HepG2 (cell line): ENCODE measurements at regions not wholly inside any gene's neighbourhood (a gene's known extent, or its start where the extent isn't known, plus 50 kb on each side); places are given as distances from the start of the nearest gene placed in this dataset.

Experiments used
- ATAC-seq: fragments of 200-7000 bp; cut with Tn5 transposase; 3 replicates; pipeline ENCODE4 v1.9.1; 2020; ENCODE audit warnings: mild to moderate bottlenecking, moderate library complexity
- BruUV-seq: library from RNA; stranded (reverse); fragments of 400-500 nt; replicated peaks from 2 replicates; lab custom pipeline; 2021; lab: Mats Ljungman, UMichigan
- CTCF ChIA-PET: fragments of 300-600 bp; formaldehyde crosslinking; extraction: SDS; loops from one replicate; lab custom pipeline; 2021; ENCODE audit warnings: low total read pairs, inconsistent platforms, low intra/inter-chr PET ratio; lab: Yijun Ruan, JAX
- POLR2A ChIA-PET: fragments of 350-600 bp; sonication (Branson Sonifier 250); formaldehyde crosslinking; loops from one replicate; lab custom pipeline; 2020; ENCODE audit warnings: antibody characterized with exemption, inconsistent platforms; lab: Yijun Ruan, JAX
- DNase-seq: peaks from one replicate; pipeline ENCODE4 v3.0.0-alpha.2; 2015; ENCODE audit warnings: low spot score
- FAIRE-seq: peaks from 3 replicates; lab custom pipeline; 2011; peaks lifted over from hg19 to GRCh38; lab: Jason Lieb, UNC
- H2AFZ ChIP-seq: one replicate; pipeline ENCODE4 v1.6.1; 2011; ENCODE audit warnings: low read length, inconsistent platforms
- H3K27ac ChIP-seq: fragments of 300-600 bp; 3 replicates; pipeline ENCODE4 v1.8.0; 2011; ENCODE audit warnings: mixed run types, mild to moderate bottlenecking, mixed read lengths, low read length, inconsistent platforms; ENCODE audit not compliant: insufficient read depth; ENCODE audit errors: extremely low read length
- H3K27me3 ChIP-seq, 2 experiments: fragments of 200-600 bp in 1 of 2; 2 replicates in 1 of 2; 3 replicates in 1 of 2; pipeline versions ENCODE4 v1.6.0 to v1.8.0; 2011; ENCODE audit warnings: low read length in 2 of 2, mild to moderate bottlenecking in 2 of 2, moderate library complexity in 2 of 2, inconsistent platforms in 1 of 2; ENCODE audit not compliant: insufficient read depth in 2 of 2, control insufficient read depth in 1 of 2
- H3K36me3 ChIP-seq, 2 experiments: fragments of 200-600 bp in 1 of 2; replicated peaks in 1 of 2; 2 replicates in 1 of 2; 3 replicates in 1 of 2; pipeline versions ENCODE4 v1.5.1 to v1.8.0; 2011; ENCODE audit warnings: low read length in 2 of 2, inconsistent platforms in 1 of 2; ENCODE audit not compliant: insufficient read depth in 2 of 2, control insufficient read depth in 1 of 2
- H3K4me1 ChIP-seq: 2 replicates; pipeline ENCODE4 v1.5.1; 2012; ENCODE audit warnings: low read length, inconsistent platforms; ENCODE audit not compliant: insufficient read depth
- H3K4me2 ChIP-seq: 2 replicates; pipeline ENCODE4 v1.6.0; 2011; ENCODE audit warnings: low read depth, low read length, inconsistent platforms
- H3K4me3 ChIP-seq, 3 experiments: fragments of 200-600 bp in 1 of 3; sonication (generic), shearing (Covaris generic) in 1 of 3; replicated peaks in 1 of 3; 2 replicates each; pipeline ENCODE4 v1.5.1; 2011 to 2016; ENCODE audit warnings: low read length in 3 of 3, inconsistent platforms in 2 of 3, low read depth in 2 of 3, mild to moderate bottlenecking in 2 of 3, control low read depth in 1 of 3, mixed read lengths in 1 of 3; ENCODE audit not compliant: insufficient read depth in 1 of 3
- H3K79me2 ChIP-seq: one replicate; pipeline ENCODE4 v1.6.1; 2011; ENCODE audit warnings: low read length, inconsistent platforms; ENCODE audit not compliant: insufficient read depth
- H3K9ac ChIP-seq: 2 replicates; pipeline ENCODE4 v1.6.0; 2011; ENCODE audit warnings: mild to moderate bottlenecking, low read depth, low read length, inconsistent platforms; ENCODE audit not compliant: insufficient read depth
- H3K9me3 ChIP-seq: 2 replicates; pipeline ENCODE4 v1.5.1; 2012; ENCODE audit warnings: mild to moderate bottlenecking, low read length
- H4K20me1 ChIP-seq: 2 replicates; pipeline ENCODE4 v1.6.0; 2011; ENCODE audit warnings: inconsistent platforms, mild to moderate bottlenecking, low read length, moderate library complexity; ENCODE audit not compliant: insufficient read depth
- FLYWCH1 ChIP-seq: sonication (generic); formaldehyde crosslinking; IDR thresholded peaks from 2 replicates; pipeline ENCODE4 v1.8.1; 2023; ENCODE audit warnings: mild to moderate bottlenecking, missing genetic modification reagents
- IKZF4 ChIP-seq: sonication (generic); formaldehyde crosslinking; IDR thresholded peaks from 2 replicates; pipeline ENCODE4 v1.5.1; 2020; ENCODE audit warnings: borderline replicate concordance, mild to moderate bottlenecking, low read depth, missing genetic modification reagents; ENCODE audit errors: not compliant biosample characterization
- MAFK ChIP-seq, 2 experiments: IDR thresholded peaks in 1 of 2; conservative IDR thresholded peaks in 1 of 2; 2 replicates each; pipeline ENCODE4 v1.6.1; 2011; ENCODE audit warnings: improper control_type of control experiment in 2 of 2, low read length in 2 of 2
- SUZ12 ChIP-seq: fragments of 150-350 bp; IDR thresholded peaks from 2 replicates; pipeline ENCODE4 v1.6.1; 2014; ENCODE audit warnings: low read depth, low read length
- ZNF232 ChIP-seq: sonication (generic); formaldehyde crosslinking; IDR thresholded peaks from 2 replicates; pipeline ENCODE4 v1.4.0; 2020; ENCODE audit warnings: missing genetic modification reagents, borderline replicate concordance
- ZNF337 ChIP-seq: sonication (generic); formaldehyde crosslinking; IDR thresholded peaks from 2 replicates; pipeline ENCODE4 v1.5.1; 2020; ENCODE audit warnings: missing genetic modification reagents, low read depth, mild to moderate bottlenecking, borderline replicate concordance
- ZNF577 ChIP-seq: sonication (generic); formaldehyde crosslinking; IDR thresholded peaks from 2 replicates; pipeline ENCODE4 v1.4.0; 2020; ENCODE audit warnings: mild to moderate bottlenecking, low read depth, missing genetic modification reagents, borderline replicate concordance
- ZNF674 ChIP-seq: sonication (generic); formaldehyde crosslinking; IDR thresholded peaks from 2 replicates; pipeline ENCODE4 v1.5.0; 2020; ENCODE audit warnings: low read depth, mild to moderate bottlenecking, missing genetic modification reagents
- ZSCAN30 ChIP-seq: sonication (generic); formaldehyde crosslinking; IDR thresholded peaks from 2 replicates; pipeline ENCODE4 v1.5.0; 2020; ENCODE audit warnings: mild to moderate bottlenecking, missing genetic modification reagents
- ZSCAN9 ChIP-seq: IDR thresholded peaks from 2 replicates; pipeline ENCODE4 v1.6.1; 2016; ENCODE audit warnings: borderline replicate concordance
- WGBS: methylation state at CpG from one replicate; pipeline ENCODE4 v1.1.6; 2017; ENCODE audit warnings: low lambda C conversion rate; 5-methylcytosine and 5-hydroxymethylcytosine counted together
- in situ Hi-C: cut with HindIII; loops from 2 replicates; pipeline ENCODE4 v1.10.0; 2017; ENCODE audit warnings: low pct_unique_long_range_greater_than_20kb; ENCODE audit not compliant: extremely low pct_ligation_motif_present
- intact Hi-C: fragments of 100-400 bp; cut with micrococcal nuclease; formaldehyde crosslinking; loops from one replicate; pipeline ENCODE4 v1.10.0; 2022; ENCODE audit not compliant: unreplicated experiment
- TF ChIP-seq, protein P1 (sequence below): sonication (generic); formaldehyde crosslinking; IDR thresholded peaks from 2 replicates; pipeline ENCODE4 v1.5.0; 2020; ENCODE audit warnings: mild to moderate bottlenecking, missing genetic modification reagents, borderline replicate concordance

DNA sequence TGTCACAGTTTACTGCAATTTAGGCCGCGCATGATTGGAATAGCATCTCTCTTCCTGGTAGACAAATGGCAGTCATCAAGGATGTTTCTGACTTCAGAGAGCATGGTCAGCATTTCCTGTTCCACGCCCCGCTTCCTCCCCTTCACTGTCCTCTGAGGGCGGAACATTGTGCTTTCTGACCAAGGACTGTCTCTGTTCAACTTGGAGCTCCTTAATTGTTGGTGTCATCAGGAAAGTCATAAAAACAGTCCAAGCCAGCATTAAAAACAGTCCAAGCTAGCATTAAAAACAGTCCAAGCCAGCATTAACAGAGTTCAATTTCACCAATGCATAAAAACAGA is 301.3 kb upstream of the IRX4 start:
- Histone ChIP-seq H2AFZ (no peak overlapping the region), H3K27me3 (peaks cover 7 to 46% of the 10 kb centered on the region in 2 experiments; a peak in 4 of 5 replicates), H3K27ac (no peak overlapping the region), H3K4me2 (no peak overlapping the region), H3K79me2 (no peaks in the 10 kb centered on the region), H3K36me3 (no peaks in the 10 kb centered on the region), H3K4me1 (no peaks in the 10 kb centered on the region), H3K9me3 (no peaks in the 10 kb centered on the region), H3K4me3 (no peak overlapping the region), H3K9ac (no peak overlapping the region), H4K20me1 (no peaks in the 10 kb centered on the region)
- CTCF ChIA-PET = no interaction called here
- BruUV-seq = no TSS peak
- in situ Hi-C loops = no loop called here
- TF ChIP-seq, protein P1, sequence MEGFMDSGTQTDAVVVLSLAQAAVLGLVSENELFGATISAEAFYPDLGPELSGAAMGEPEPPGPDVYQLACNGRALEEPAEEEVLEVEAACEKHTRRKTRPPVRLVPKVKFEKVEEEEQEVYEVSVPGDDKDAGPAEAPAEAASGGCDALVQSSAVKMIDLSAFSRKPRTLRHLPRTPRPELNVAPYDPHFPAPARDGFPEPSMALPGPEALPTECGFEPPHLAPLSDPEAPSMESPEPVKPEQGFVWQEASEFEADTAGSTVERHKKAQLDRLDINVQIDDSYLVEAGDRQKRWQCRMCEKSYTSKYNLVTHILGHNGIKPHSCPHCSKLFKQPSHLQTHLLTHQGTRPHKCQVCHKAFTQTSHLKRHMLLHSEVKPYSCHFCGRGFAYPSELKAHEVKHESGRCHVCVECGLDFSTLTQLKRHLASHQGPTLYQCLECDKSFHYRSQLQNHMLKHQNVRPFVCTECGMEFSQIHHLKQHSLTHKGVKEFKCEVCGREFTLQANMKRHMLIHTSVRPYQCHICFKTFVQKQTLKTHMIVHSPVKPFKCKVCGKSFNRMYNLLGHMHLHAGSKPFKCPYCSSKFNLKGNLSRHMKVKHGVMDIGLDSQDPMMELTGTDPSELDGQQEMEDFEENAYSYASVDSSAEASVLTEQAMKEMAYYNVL (CRISPR knock-in tag) = no peak
- TF ChIP-seq MAFK (conservative IDR thresholded peaks at IDR 0.05 in 1 of 2, IDR thresholded peaks at IDR 0.05 in 1 of 2; ENCODE audit: low read length in 2 of 2) = peak in 1 of 2 experiments; percentile 13; a peak in 1 of 4 replicates
- no peak for ATAC-seq
- WGBS = 75% methylated on average over 5 of the region's 5 CpGs
- intact Hi-C loops = no loop called here
- FAIRE-seq = no peak
- DNase-seq = no peak
- POLR2A ChIA-PET = no interaction called here

- H3K27ac ChIP-seq = no peak overlapping the region
- intact Hi-C loops (no loop called here), in situ Hi-C loops (no loop called here)
- TF ChIP-seq SUZ12 = no peak
- no peak for TF ChIP-seq ZNF674 (CRISPR knock-in tag)
- TF ChIP-seq ZSCAN9 (CRISPR knock-in tag) = no peak
- TF ChIP-seq FLYWCH1 = no peak
- TF ChIP-seq IKZF4 = no peak
- TF ChIP-seq ZNF232 (CRISPR knock-in tag) = no peak
- no peak for TF ChIP-seq ZNF337 (CRISPR knock-in tag)
- TF ChIP-seq ZSCAN30 (CRISPR knock-in tag) = no peak
- no peak for TF ChIP-seq ZNF577
- no peak for ATAC-seq
- no peaks in the 10 kb centered on the region for H4K20me1 ChIP-seq
- H3K9ac ChIP-seq = no peak overlapping the region
- H3K4me2 ChIP-seq = no peak overlapping the region
- H3K79me2 ChIP-seq = no peaks in the 10 kb centered on the region
- 19% methylated on average over 12 of the region's 17 CpGs for WGBS
- no TSS peak for BruUV-seq
- DNase-seq = no peak
- no peaks in the 10 kb centered on the region for H3K9me3 ChIP-seq
- ChIA-PET CTCF (no interaction called here), POLR2A (no interaction called here)
- no peaks in the 10 kb centered on the region for H3K36me3 ChIP-seq
- FAIRE-seq = no peak
- no peaks in the 10 kb centered on the region for H3K4me1 ChIP-seq
- peaks cover 7 to 47% of the 10 kb centered on the region in 2 experiments; a peak in 4 of 5 replicates for H3K27me3 ChIP-seq
- H2AFZ ChIP-seq = no peak overlapping the region
- H3K4me3 ChIP-seq = no peak overlapping the region
These were observed 300.7 kb upstream of the IRX4 start for GRCh38 chr5:2183154-2184025.
